Pulmonary artery endothelial cell (primary cell): ENCODE measurements at regions not wholly inside any gene's neighbourhood (a gene's known extent, or its start where the extent isn't known, plus 50 kb on each side); places are given as distances from the start of the nearest gene placed in this dataset.
"Not testable (repeated sequence)": the region's sequence is repeated elsewhere in the genome, so short reads cannot be mapped to it uniquely, and the experiment has no call there.

Experiments
- DNase-seq: peaks from one replicate; pipeline ENCODE4 v3.0.0-alpha.2; 2011; ENCODE audit warnings: low read depth, low spot score

DNA sequence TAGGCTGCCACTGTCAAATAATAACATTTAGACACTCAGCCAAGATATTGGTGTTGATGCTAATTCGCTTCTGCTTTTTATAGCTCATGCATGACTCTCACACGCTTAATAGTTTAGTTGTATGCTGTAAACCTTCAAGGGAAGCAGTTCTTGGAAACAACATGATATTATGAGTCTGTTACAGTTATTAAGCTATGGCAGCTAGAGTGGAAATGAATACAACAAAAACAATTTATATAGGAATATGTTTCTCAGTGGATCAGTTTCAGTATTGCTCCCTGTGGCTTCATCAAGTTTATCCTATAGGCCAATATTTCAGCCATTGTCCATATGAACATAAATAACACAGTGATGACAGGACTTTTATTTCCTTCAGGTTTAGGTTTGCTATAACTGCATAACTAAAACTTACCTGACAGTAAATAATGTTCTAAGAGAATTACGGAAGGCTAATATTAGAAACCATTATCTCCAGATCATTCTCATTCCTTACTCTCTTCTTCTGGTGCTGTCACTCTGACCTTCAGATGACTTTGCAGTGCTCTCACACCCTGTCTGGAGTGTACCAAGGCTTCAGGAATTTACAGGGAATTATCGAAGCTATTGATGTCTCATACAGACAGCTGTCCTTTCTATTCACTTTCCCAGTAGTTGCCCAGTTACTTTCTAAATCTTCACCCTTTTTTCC, 555.0 kb downstream of the ANKRD50 start:
- DNase-seq = no peak

DNA sequence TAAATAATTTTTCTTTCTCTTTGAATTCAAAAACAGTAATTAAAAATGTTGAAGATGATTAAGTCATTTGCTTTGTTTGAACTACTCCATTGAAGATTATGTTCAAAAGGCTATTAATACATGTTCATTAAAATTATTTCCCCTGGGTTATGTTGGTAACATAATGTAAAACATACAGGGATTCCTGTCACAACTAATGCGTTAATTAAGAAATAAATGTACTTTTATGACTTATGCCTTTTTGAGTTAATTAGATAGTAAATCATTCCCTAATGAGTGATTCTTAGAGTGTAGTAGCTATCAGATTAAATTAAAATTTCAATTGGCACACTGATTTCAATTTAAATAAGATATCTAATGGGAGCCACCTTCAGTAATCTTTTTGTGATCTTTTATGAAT, 549.1 kb downstream of the ANKRD50 start:
- no peak for DNase-seq

DNA sequence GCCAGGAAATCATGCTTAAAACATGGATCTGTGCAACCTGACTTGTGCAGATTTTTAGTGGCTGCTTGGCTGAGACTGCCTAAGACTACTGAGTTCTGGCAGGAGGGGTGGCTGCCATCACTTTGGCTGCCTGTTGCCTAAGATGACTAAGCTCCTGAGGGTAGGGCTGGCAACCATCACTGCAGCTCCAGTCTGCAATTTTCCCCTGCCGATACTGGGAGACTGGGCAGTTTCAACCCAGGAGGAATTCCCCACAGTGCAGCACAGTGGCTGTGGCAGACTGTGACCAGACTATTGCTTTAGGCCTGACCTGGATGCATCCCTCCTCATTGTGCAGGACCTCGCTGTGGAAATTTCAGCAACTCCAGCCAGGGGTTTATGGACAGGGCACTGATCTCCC, 544.9 kb downstream of the ANKRD50 start:
- no peak for DNase-seq

DNA sequence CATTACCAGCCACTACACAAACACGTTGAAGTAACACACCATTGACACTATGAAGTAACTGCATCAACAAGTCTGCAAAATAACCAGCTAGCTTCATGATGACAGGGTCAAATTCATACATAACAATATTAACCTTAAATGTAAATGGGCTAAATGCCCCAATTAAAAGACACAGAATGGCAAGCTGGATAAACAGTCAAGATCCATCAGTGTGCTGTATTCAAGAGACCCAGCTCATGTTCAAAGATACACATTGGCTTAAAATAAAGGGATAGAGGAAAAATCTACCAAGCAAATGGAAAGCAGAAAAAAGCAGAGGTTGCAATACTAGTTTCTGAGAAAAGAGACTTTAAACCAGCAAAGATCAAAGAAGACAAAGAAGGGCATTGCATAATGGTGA, 543.0 kb downstream of the ANKRD50 start:
- DNase-seq = not testable (repeated sequence)

DNA sequence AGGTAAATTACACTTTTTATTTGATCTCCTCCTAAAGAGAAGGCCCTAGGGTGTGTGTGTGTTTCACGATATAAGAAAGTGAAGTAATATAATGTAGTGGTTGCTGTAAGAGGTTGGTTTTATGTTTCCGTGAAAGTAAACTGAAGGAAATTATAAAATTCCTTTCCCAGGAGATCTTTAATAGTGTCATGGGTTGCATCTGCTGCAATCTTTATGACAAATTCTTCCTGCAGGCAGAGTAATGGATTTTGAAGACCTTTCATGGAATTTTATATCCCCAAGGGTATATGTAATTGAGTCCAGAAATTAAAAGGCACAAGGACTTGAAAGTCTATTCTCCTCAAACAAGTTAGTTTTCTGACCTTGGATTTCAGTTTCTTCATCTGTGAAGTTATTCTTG, 538.6 kb downstream of the ANKRD50 start:
- no peak for DNase-seq

- DNase-seq = peak; percentile 56
Measured at GRCh38 chr4:124177647-124178425, 534.7 kb downstream of the ANKRD50 start.

- no peak for DNase-seq
Measured at GRCh38 chr4:124178449-124179021, 534.0 kb downstream of the ANKRD50 start.

GRCh38 chr4:124179506-124180186, 532.9 kb downstream of the ANKRD50 start:
- DNase-seq = no peak

GRCh38 chr4:124181039-124181438, 531.5 kb downstream of the ANKRD50 start:
- no peak for DNase-seq

- DNase-seq = no peak
Measured at GRCh38 chr4:124183231-124183630, 529.3 kb downstream of the ANKRD50 start.

GRCh38 chr4:124183926-124184325, 528.6 kb downstream of the ANKRD50 start:
- no peak for DNase-seq

DNA sequence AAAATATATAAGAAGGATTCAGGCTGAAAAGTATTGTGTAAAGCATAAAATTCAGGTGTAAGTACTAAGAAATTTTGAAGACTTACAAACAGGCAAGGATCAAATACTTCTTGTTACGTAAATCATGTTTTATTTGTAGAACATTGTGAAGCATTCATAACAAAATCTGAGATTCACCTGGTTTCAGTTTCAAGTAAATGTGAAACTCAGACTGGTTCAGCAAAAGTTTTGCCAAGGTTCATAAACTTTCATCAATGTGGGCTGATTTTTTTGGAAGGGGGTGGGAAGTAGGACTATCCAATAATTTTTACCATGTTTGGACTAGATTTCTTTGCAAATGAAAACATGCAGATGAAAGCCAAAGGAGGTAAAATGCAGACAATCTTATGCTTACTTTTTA, 527.7 kb downstream of the ANKRD50 start:
- no peak for DNase-seq

- no peak for DNase-seq
Measured at GRCh38 chr4:124188595-124188994, 523.9 kb downstream of the ANKRD50 start.

GRCh38 chr4:124189545-124189944, 523.0 kb downstream of the ANKRD50 start:
- DNase-seq = no peak

DNA sequence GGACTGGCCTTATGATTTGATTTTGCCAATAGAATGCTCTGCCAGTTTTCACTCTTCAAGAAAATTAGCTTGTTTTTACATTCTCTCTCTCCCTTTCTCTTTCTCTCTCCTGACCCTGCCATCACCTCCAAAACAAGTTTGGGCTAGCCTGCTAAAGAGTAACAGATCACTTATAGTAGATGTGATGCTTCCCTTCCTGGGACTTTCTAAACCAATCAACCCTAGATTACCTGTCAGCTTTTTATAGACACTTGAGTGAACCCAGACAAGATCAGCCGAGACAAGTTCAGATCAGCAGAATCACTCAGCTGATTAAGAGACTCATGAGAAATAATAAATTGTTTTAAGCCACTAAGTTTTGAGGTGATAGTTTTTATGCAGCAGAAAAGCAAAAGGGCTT, 521.2 kb downstream of the ANKRD50 start:
- DNase-seq = no peak

GRCh38 chr4:124192544-124192943, 520.0 kb downstream of the ANKRD50 start:
- no peak for DNase-seq

GRCh38 chr4:124199185-124199584, 513.3 kb downstream of the ANKRD50 start:
- no peak for DNase-seq

DNA sequence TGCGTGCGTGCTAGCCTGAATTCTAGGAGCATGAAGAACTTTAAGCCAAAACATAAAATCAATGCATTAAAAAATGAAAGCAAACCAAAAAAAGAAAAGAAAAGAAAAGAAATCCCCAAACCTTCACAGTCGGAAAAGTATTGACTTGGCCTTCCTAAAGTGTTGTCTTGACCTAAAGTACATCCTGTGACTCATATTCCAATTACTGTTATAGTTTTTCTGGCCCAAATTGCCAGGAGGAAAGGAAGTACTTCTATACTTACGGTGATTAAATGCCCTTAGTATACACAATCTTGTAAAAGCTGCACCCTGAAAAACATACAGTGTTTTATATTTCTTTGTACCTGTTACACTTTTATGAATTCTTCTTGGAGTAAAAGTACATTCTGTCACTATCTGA, 512.8 kb downstream of the ANKRD50 start:
- peak; percentile 37 for DNase-seq

GRCh38 chr4:124201636-124202035, 510.9 kb downstream of the ANKRD50 start:
- DNase-seq = no peak

GRCh38 chr4:124202099-124202498, 510.4 kb downstream of the ANKRD50 start:
- no peak for DNase-seq

DNA sequence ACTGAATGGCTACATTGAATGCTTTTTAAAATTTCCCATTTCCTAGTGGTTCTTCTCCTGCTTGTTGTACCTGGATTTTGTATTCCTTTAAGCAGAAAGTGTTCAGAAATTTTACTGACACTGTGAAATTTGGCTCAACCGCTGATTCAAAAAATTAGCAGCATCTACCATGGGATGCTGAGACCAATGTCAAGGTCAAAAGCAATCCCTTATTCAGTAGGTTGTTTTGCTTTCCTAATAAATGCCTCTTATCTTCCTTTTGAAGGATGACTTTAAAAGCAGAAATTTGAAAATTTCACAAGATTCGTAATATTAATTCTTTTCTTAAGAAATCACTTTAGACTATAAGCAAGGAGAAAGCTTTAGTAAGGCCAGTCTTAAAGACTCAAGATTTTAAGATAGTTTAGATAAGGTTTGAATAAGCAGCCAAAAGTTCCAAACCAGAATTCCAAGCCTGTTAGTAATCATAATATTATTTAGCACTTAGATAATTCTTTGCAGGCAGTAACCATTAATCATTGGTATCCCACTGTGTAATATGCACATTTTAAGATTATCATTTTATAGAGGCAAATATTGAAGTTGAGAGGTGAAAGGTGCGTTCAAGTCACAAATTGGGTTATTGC, 508.8 kb downstream of the ANKRD50 start:
- no peak for DNase-seq
